ENCODE measurements at regions not wholly inside any gene's neighbourhood (a gene's known extent, or its start where the extent isn't known, plus 50 kb on each side); places are given as distances from the start of the nearest gene placed in this dataset.
A peak's percentile ranks its signal among the peaks of the same experiment; 100 is the strongest.

- TF ChIP-seq CTCF (IDR thresholded peaks at IDR 0.05) (peak in 4 of 7 experiments; percentile 32 to 48 (median 46)), POLR2A (IDR thresholded peaks at IDR 0.05) (no peak)
Observed at GRCh38 chr14:106436310-106436905, 910.0 kb downstream of the TMEM121 start.

Measured in body of pancreas (tissue), 4 donors.